Naive thymus-derived CD4-positive, alpha-beta T cell (primary cell): ENCODE measurements at regions not wholly inside any gene's neighbourhood (a gene's known extent, or its start where the extent isn't known, plus 50 kb on each side); places are given as distances from the start of the nearest gene placed in this dataset.
A peak's percentile ranks its signal among the peaks of the same experiment; 100 is the strongest.

ENCODE experiments used
- ATAC-seq: fragments of 150-1000 bp; cut with Tn5 transposase; 2 replicates; pipeline ENCODE4 v1.10.0; 2021; ENCODE audit warnings: mild to moderate bottlenecking, moderate library complexity
- CTCF ChIA-PET: fragments of 350-600 bp; sonication (Branson Sonifier 250); formaldehyde crosslinking; loops from one replicate; lab custom pipeline; 2021; ENCODE audit warnings: antibody characterized with exemption; lab: Charles Lee
- POLR2A ChIA-PET: fragments of 350-600 bp; sonication (Branson Sonifier 250); formaldehyde crosslinking; loops from one replicate; lab custom pipeline; 2021; ENCODE audit warnings: antibody characterized with exemption, inconsistent platforms; lab: Charles Lee
- DNase-seq, 9 donors: peaks; one replicate each; pipeline versions ENCODE4 v3.0.0 to v3.0.0-alpha.2; 2020 to 2022; ENCODE audit warnings: mixed read lengths in 1 of 9
- H3K27ac ChIP-seq: one replicate; pipeline ENCODE4 v1.7.0; 2013; ENCODE audit warnings: mild to moderate bottlenecking, low read depth, low read length, moderate library complexity
- H3K27me3 ChIP-seq, 2 donors: one replicate each; pipeline ENCODE4 v1.7.0; 2013; ENCODE audit warnings: low read length in 2 of 2, mild to moderate bottlenecking in 2 of 2, moderate library complexity in 2 of 2; ENCODE audit not compliant: control insufficient read depth in 2 of 2, insufficient read depth in 2 of 2
- H3K36me3 ChIP-seq, 3 experiments: 1 replicate in 2 of 3; 2 replicates in 1 of 3; pipeline ENCODE4 v1.7.0; 2013; ENCODE audit warnings: low read length in 3 of 3, mild to moderate bottlenecking in 3 of 3, moderate library complexity in 1 of 3; ENCODE audit not compliant: insufficient read depth in 3 of 3, control insufficient read depth in 2 of 3
- H3K4me1 ChIP-seq, 2 donors: one replicate each; pipeline ENCODE4 v1.7.0; 2013; ENCODE audit warnings: low read length in 2 of 2, mild to moderate bottlenecking in 2 of 2, moderate library complexity in 1 of 2; ENCODE audit not compliant: control insufficient read depth in 2 of 2, insufficient read depth in 2 of 2
- H3K4me3 ChIP-seq: 2 replicates; pipeline ENCODE4 v1.7.0; 2013; ENCODE audit warnings: mild to moderate bottlenecking, low read length
- H3K9me3 ChIP-seq, 3 experiments: 1 replicate in 2 of 3; 2 replicates in 1 of 3; pipeline ENCODE4 v1.7.0; 2013; ENCODE audit warnings: low read length in 3 of 3; ENCODE audit not compliant: control insufficient read depth in 2 of 3
- H3K27ac Mint-ChIP-seq, 9 donors: one replicate each; pipeline ENCODE4 v1.8.0; 2020 to 2022; ENCODE audit warnings: mixed read lengths in 9 of 9, mild to moderate bottlenecking in 8 of 9, moderate library complexity in 5 of 9, inconsistent platforms in 2 of 9
- H3K27me3 Mint-ChIP-seq, 5 donors: one replicate each; pipeline ENCODE4 v1.8.0; 2021 to 2022; ENCODE audit warnings: mixed read lengths in 5 of 5, mild to moderate bottlenecking in 1 of 5
- H3K36me3 Mint-ChIP-seq, 5 donors: one replicate each; pipeline ENCODE4 v1.8.0; 2020 to 2022; ENCODE audit warnings: mixed read lengths in 5 of 5, mild to moderate bottlenecking in 3 of 5, inconsistent platforms in 1 of 5
- H3K4me1 Mint-ChIP-seq, 7 donors: one replicate each; pipeline ENCODE4 v1.8.0; 2020 to 2022; ENCODE audit warnings: mixed read lengths in 7 of 7, mild to moderate bottlenecking in 3 of 7, inconsistent platforms in 1 of 7
- H3K4me3 Mint-ChIP-seq, 10 donors: one replicate each; pipeline ENCODE4 v1.8.0; 2020 to 2022; ENCODE audit warnings: mild to moderate bottlenecking in 10 of 10, mixed read lengths in 10 of 10, moderate library complexity in 6 of 10, inconsistent platforms in 2 of 10
- H3K9me3 Mint-ChIP-seq, 11 donors: one replicate each; pipeline ENCODE4 v1.8.0; 2020 to 2022; ENCODE audit warnings: mixed read lengths in 11 of 11, mild to moderate bottlenecking in 4 of 11, inconsistent platforms in 1 of 11, moderate library complexity in 1 of 11
- intact Hi-C, 2 donors: fragments of 100-400 bp; cut with micrococcal nuclease; formaldehyde crosslinking; loops; one replicate each; pipeline ENCODE4 v1.15.1; 2023

GRCh38 chr9:2418619-2419018, 203.0 kb upstream of the VLDLR start:
- H3K4me3 ChIP-seq: no peak overlapping the region
- ATAC-seq: no peak
- H3K27ac Mint-ChIP-seq: no peak overlapping the region
- ChIA-PET CTCF (no interaction called here), POLR2A (no interaction called here)
- H3K4me1 Mint-ChIP-seq: no peaks in the 10 kb centered on the region
- H3K27ac ChIP-seq: no peak overlapping the region
- H3K27me3 ChIP-seq: no peaks in the 10 kb centered on the region
- DNase-seq: no peak
- peaks cover 0 to 5% (median 0%) of the 10 kb centered on the region in 11 donors for H3K9me3 Mint-ChIP-seq
- no peaks in the 10 kb centered on the region for H3K9me3 ChIP-seq
- intact Hi-C loops: no loop called here
- no peaks in the 10 kb centered on the region for H3K36me3 ChIP-seq
- H3K36me3 Mint-ChIP-seq: no peaks in the 10 kb centered on the region
- no peak overlapping the region for H3K4me3 Mint-ChIP-seq
- H3K4me1 ChIP-seq: no peaks in the 10 kb centered on the region
- peaks cover 0 to 33% (median 19%) of the 10 kb centered on the region in 5 donors for H3K27me3 Mint-ChIP-seq

GRCh38 chr9:2419347-2419746, 202.2 kb upstream of the VLDLR start:
- Histone ChIP-seq H3K27ac (no peak overlapping the region), H3K4me1 (no peaks in the 10 kb centered on the region), H3K36me3 (no peaks in the 10 kb centered on the region), H3K9me3 (no peaks in the 10 kb centered on the region), H3K27me3 (no peaks in the 10 kb centered on the region), H3K4me3 (no peak overlapping the region)
- no peaks in the 10 kb centered on the region for H3K36me3 Mint-ChIP-seq
- H3K27ac Mint-ChIP-seq: no peak overlapping the region
- intact Hi-C loops: no loop called here
- DNase-seq (no peak), ATAC-seq (no peak)
- CTCF ChIA-PET: interaction anchor here (0.6 kb wide), 1 partner anchor 1185 kb away, joined by 3 read pairs; no protein-coding TSS in a partner anchor
- POLR2A ChIA-PET: no interaction called here
- H3K9me3 Mint-ChIP-seq: peaks cover 0 to 5% (median 0%) of the 10 kb centered on the region in 11 donors
- peaks cover 0 to 33% (median 14%) of the 10 kb centered on the region in 5 donors for H3K27me3 Mint-ChIP-seq
- no peaks in the 10 kb centered on the region for H3K4me1 Mint-ChIP-seq
- no peak overlapping the region for H3K4me3 Mint-ChIP-seq

- Mint-ChIP-seq H3K36me3 (no peaks in the 10 kb centered on the region), H3K4me1 (peaks cover 0 to 1% (median 0%) of the 10 kb centered on the region in 7 donors), H3K9me3 (peaks cover 0 to 5% (median 0%) of the 10 kb centered on the region in 11 donors), H3K4me3 (no peak overlapping the region), H3K27ac (no peak overlapping the region), H3K27me3 (peaks cover 0 to 30% (median 11%) of the 10 kb centered on the region in 5 donors)
- no peak for ATAC-seq
- H3K27me3 ChIP-seq: no peaks in the 10 kb centered on the region
- CTCF ChIA-PET: no interaction called here
- DNase-seq: no peak
- H3K9me3 ChIP-seq: no peaks in the 10 kb centered on the region
- H3K27ac ChIP-seq: no peak overlapping the region
- no peaks in the 10 kb centered on the region for H3K4me1 ChIP-seq
- intact Hi-C loops: no loop called here
- POLR2A ChIA-PET: no interaction called here
- no peaks in the 10 kb centered on the region for H3K36me3 ChIP-seq
- H3K4me3 ChIP-seq: no peak overlapping the region
Measured at GRCh38 chr9:2420543-2420942, 201.0 kb upstream of the VLDLR start.

- peaks cover 0 to 5% (median 0%) of the 10 kb centered on the region in 11 donors for H3K9me3 Mint-ChIP-seq
- DNase-seq (no peak), ATAC-seq (no peak)
- POLR2A ChIA-PET: no interaction called here
- H3K27ac Mint-ChIP-seq: no peak overlapping the region
- H3K27me3 Mint-ChIP-seq: peaks cover 0 to 13% (median 9%) of the 10 kb centered on the region in 5 donors
- Histone ChIP-seq H3K9me3 (no peaks in the 10 kb centered on the region), H3K4me3 (no peak overlapping the region), H3K36me3 (no peaks in the 10 kb centered on the region), H3K27ac (no peak overlapping the region), H3K27me3 (no peaks in the 10 kb centered on the region), H3K4me1 (no peaks in the 10 kb centered on the region)
- no peak overlapping the region for H3K4me3 Mint-ChIP-seq
- CTCF ChIA-PET: no interaction called here
- H3K4me1 Mint-ChIP-seq: peaks cover 0 to 1% (median 0%) of the 10 kb centered on the region in 7 donors
- intact Hi-C loops: no loop called here
- H3K36me3 Mint-ChIP-seq: no peaks in the 10 kb centered on the region
Measured at GRCh38 chr9:2424619-2425033, 197.0 kb upstream of the VLDLR start.

- H3K4me3 ChIP-seq: no peak overlapping the region
- no peaks in the 10 kb centered on the region for H3K36me3 Mint-ChIP-seq
- H3K4me1 ChIP-seq: no peaks in the 10 kb centered on the region
- intact Hi-C loops: no loop called here
- DNase-seq: no peak
- no peak overlapping the region for H3K27ac ChIP-seq
- H3K36me3 ChIP-seq: no peaks in the 10 kb centered on the region
- H3K9me3 Mint-ChIP-seq: peaks cover 0 to 3% (median 0%) of the 10 kb centered on the region in 11 donors
- CTCF ChIA-PET: no interaction called here
- H3K27me3 ChIP-seq: no peaks in the 10 kb centered on the region
- no peak overlapping the region for H3K27ac Mint-ChIP-seq
- H3K4me3 Mint-ChIP-seq: no peak overlapping the region
- ATAC-seq: no peak
- H3K4me1 Mint-ChIP-seq: peaks cover 0 to 1% (median 0%) of the 10 kb centered on the region in 7 donors
- POLR2A ChIA-PET: no interaction called here
- peaks cover 0 to 9% (median 8%) of the 10 kb centered on the region in 5 donors for H3K27me3 Mint-ChIP-seq
- no peaks in the 10 kb centered on the region for H3K9me3 ChIP-seq
Measured at GRCh38 chr9:2425676-2426075, 195.9 kb upstream of the VLDLR start.

GRCh38 chr9:2427120-2427891, 194.3 kb upstream of the VLDLR start:
- no peaks in the 10 kb centered on the region for H3K9me3 ChIP-seq
- Mint-ChIP-seq H3K4me3 (no peak overlapping the region), H3K27ac (no peak overlapping the region), H3K4me1 (peaks cover 0 to 1% (median 0%) of the 10 kb centered on the region in 7 donors), H3K36me3 (no peaks in the 10 kb centered on the region), H3K9me3 (peaks cover 0 to 3% (median 0%) of the 10 kb centered on the region in 11 donors), H3K27me3 (peaks cover 0 to 5% (median under 1%) of the 10 kb centered on the region in 5 donors)
- ATAC-seq (peak; percentile 14), DNase-seq (no peak)
- POLR2A ChIA-PET: no interaction called here
- no peak overlapping the region for H3K27ac ChIP-seq
- no peaks in the 10 kb centered on the region for H3K36me3 ChIP-seq
- CTCF ChIA-PET: no interaction called here
- H3K4me1 ChIP-seq: no peaks in the 10 kb centered on the region
- no peaks in the 10 kb centered on the region for H3K27me3 ChIP-seq
- intact Hi-C loops: no loop called here
- H3K4me3 ChIP-seq: no peak overlapping the region

- H3K27me3 Mint-ChIP-seq: peaks cover 0 to 37% (median 34%) of the 10 kb centered on the region in 5 donors
- no peaks in the 10 kb centered on the region for H3K36me3 ChIP-seq
- intact Hi-C loops: no loop called here
- H3K36me3 Mint-ChIP-seq: peaks cover 0 to 18% (median 5%) of the 10 kb centered on the region in 5 donors
- no peaks in the 10 kb centered on the region for H3K27me3 ChIP-seq
- H3K27ac Mint-ChIP-seq: no peak overlapping the region
- no peak overlapping the region for H3K27ac ChIP-seq
- ATAC-seq (no peak), DNase-seq (no peak)
- ChIA-PET CTCF (no interaction called here), POLR2A (no interaction called here)
- H3K4me1 ChIP-seq: no peaks in the 10 kb centered on the region
- no peaks in the 10 kb centered on the region for H3K4me1 Mint-ChIP-seq
- H3K4me3 ChIP-seq: no peak overlapping the region
- H3K9me3 ChIP-seq: no peaks in the 10 kb centered on the region
- no peak overlapping the region for H3K4me3 Mint-ChIP-seq
- peaks cover 8 to 71% (median 26%) of the 10 kb centered on the region in 11 donors for H3K9me3 Mint-ChIP-seq
Measured at GRCh38 chr9:2439957-2440356, 181.6 kb upstream of the VLDLR start.
